Stomach (tissue), 8 donors: ENCODE measurements at regions not wholly inside any gene's neighbourhood (a gene's known extent, or its start where the extent isn't known, plus 50 kb on each side); places are given as distances from the start of the nearest gene placed in this dataset.

Experiments
- DNase-seq, 2 donors: peaks; one replicate each; pipeline versions ENCODE4 v3.0.0 to v3.0.0-alpha.2; 2013 to 2019
- H3K27ac ChIP-seq, 5 donors: fragments of 200-600 bp in 4 of 5; sonication (generic) in 4 of 5; one replicate each; pipeline ENCODE4 v1.5.1; 2013 to 2019; ENCODE audit warnings: mild to moderate bottlenecking in 1 of 5, moderate library complexity in 1 of 5
- H3K27me3 ChIP-seq, 3 donors: fragments of 200-600 bp; sonication (generic); one replicate each; pipeline ENCODE4 v1.5.1; 2017 to 2019; ENCODE audit warnings: mixed run types in 1 of 3
- H3K36me3 ChIP-seq, 4 donors: fragments of 200-600 bp; sonication (generic); 1 replicate in 3 of 4; 2 replicates in 1 of 4; pipeline ENCODE4 v1.5.1; 2016 to 2019
- H3K4me1 ChIP-seq, 4 donors: fragments of 200-600 bp; sonication (generic); one replicate each; pipeline ENCODE4 v1.5.1; 2016 to 2019
- H3K4me3 ChIP-seq, 4 donors: fragments of 200-600 bp; sonication (generic) in 3 of 4; one replicate each; pipeline ENCODE4 v1.5.1; 2016 to 2019; ENCODE audit warnings: mild to moderate bottlenecking in 1 of 4
- H3K9me3 ChIP-seq, 4 donors: fragments of 200-600 bp; sonication (generic); one replicate each; pipeline ENCODE4 v1.5.1; 2016 to 2019
- EP300 ChIP-seq: sonication (generic); formaldehyde crosslinking; IDR thresholded peaks from one replicate; pipeline ENCODE4 v1.6.1; 2017; ENCODE audit warnings: antibody characterized with exemption
- POLR2A ChIP-seq, 4 donors: fragments of 450-650 bp; IDR thresholded peaks; one replicate each; pipeline ENCODE4 v1.6.1; 2016; ENCODE audit warnings: antibody characterized with exemption in 4 of 4, control low read depth in 2 of 4, mild to moderate bottlenecking in 1 of 4, moderate library complexity in 1 of 4
- POLR2AphosphoS5 ChIP-seq, 3 donors: sonication (generic); formaldehyde crosslinking; IDR thresholded peaks; one replicate each; pipeline ENCODE4 v1.6.1; 2016; ENCODE audit warnings: antibody characterized with exemption in 3 of 3
- WGBS, 5 donors: extraction: QIAGEN DNeasy Blood & Tissue Kit in 3 of 5; methylation state at CpG; one replicate each; pipeline versions ENCODE4 v1.1.5 to v1.1.7; 2013 to 2018; 5-methylcytosine and 5-hydroxymethylcytosine counted together
- intact Hi-C: fragments of 100-400 bp; cut with DNase I; formaldehyde crosslinking; loops from one replicate; pipeline ENCODE4 v1.15.1; 2023; ENCODE audit warnings: low total_unique reads
- TF ChIP-seq, protein P1 (sequence below), 7 experiments: fragments of 450-650 bp in 4 of 7; fragments of 200-600 bp in 3 of 7; sonication (generic) in 3 of 7; IDR thresholded peaks; one replicate each; pipeline ENCODE4 v1.5.1; 2016 to 2019; ENCODE audit warnings: antibody characterized with exemption in 7 of 7, control low read depth in 2 of 7, mild to moderate bottlenecking in 1 of 7
- donor health status: healthy with polysubstance abuse.
- donor health status: Bipolar disorder and iron deficiency.
- donor health status: healthy.

DNA sequence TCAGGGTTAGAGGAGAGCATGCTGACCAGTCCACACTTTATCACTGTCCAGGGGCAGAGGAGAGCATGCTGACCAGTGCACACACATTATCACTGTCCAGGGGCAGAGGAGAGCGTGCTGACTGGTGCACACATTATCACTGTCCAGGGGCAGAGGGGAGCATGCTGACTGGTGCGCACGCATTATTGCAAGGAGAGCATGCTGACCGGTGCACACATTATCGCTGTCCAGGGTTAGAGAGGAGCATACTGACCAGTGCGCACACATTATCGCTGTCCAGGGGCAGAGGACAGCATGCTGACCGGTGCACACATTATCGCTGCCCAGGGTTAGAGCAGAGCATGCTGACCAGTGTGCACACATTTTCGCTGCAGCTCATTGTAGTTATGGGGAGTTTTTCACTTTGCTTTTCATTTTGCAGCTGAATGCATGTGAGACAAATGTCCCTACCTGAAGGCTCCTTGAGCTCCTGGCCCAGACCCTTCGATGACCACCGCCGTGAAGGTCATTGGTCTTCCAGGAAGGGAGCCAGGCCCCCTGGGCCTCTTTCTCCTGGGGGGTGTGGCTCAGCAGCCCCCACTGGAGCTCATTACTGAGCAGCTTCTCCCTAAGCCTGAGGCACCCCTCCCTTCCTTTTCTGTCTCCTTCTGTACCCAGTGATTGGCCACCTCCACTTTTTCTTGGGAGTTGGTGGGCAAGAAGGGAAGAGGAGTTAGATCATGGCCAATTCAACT lies 178.8 kb upstream of the AFDN start:
- TF ChIP-seq POLR2AphosphoS5 (IDR thresholded peaks at IDR 0.05) = no peak
- no peak for TF ChIP-seq EP300
- TF ChIP-seq, protein P1, sequence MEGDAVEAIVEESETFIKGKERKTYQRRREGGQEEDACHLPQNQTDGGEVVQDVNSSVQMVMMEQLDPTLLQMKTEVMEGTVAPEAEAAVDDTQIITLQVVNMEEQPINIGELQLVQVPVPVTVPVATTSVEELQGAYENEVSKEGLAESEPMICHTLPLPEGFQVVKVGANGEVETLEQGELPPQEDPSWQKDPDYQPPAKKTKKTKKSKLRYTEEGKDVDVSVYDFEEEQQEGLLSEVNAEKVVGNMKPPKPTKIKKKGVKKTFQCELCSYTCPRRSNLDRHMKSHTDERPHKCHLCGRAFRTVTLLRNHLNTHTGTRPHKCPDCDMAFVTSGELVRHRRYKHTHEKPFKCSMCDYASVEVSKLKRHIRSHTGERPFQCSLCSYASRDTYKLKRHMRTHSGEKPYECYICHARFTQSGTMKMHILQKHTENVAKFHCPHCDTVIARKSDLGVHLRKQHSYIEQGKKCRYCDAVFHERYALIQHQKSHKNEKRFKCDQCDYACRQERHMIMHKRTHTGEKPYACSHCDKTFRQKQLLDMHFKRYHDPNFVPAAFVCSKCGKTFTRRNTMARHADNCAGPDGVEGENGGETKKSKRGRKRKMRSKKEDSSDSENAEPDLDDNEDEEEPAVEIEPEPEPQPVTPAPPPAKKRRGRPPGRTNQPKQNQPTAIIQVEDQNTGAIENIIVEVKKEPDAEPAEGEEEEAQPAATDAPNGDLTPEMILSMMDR (IDR thresholded peaks at IDR 0.05) = no peak
- no peak for TF ChIP-seq POLR2A (IDR thresholded peaks at IDR 0.05)
- Histone ChIP-seq H3K9me3 (no peaks in the 10 kb centered on the region), H3K4me1 (no peaks in the 10 kb centered on the region), H3K27ac (no peak overlapping the region), H3K36me3 (no peaks in the 10 kb centered on the region), H3K4me3 (no peak overlapping the region), H3K27me3 (peaks cover 0 to 18% (median 0%) of the 10 kb centered on the region in 3 donors)
- intact Hi-C loops = no loop called here
- 86 to 95% (median 92%) methylated on average over 13 of the region's 13 CpGs for WGBS, 5 donors
- no peak for DNase-seq

DNA sequence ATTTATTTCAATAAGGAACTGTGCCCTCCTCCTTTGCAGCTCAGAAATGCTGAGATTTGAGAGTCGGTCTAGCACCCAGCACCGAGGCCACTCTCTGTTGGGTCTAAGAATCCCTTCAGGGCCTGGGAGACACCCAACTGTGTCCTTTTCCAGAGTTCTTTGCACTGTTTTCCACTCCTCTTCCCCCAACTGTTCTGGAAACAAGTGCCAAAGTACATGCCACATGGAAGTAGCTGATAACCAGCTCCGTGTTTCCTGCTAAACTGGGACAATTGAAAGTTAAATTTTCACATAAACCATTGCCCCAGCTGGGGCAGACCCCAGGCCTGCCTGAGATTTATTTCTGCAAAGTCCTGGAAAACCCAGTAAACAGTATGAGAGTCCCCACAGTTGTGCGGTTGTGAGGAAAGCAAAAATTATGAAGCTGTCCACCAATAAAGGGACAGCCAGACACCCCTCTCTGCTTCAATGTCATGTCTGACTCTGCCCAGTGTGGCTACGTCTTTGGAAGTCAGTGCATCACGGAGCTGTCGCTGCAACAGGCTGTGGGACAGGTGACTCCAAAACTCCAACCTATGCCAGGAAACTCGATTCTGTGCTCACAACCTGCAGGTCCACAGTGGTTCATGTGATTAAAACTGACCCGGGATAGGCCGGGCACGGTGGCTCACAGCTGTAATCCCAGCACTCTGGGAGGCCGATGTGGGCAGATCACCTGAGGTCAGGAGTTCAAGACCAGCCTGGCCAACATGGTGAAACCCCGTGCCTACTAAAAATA lies 178.0 kb upstream of the AFDN start:
- Histone ChIP-seq H3K27me3 (peaks cover 0 to 18% (median 0%) of the 10 kb centered on the region in 3 donors), H3K27ac (no peak overlapping the region), H3K9me3 (no peaks in the 10 kb centered on the region), H3K4me1 (no peaks in the 10 kb centered on the region), H3K4me3 (no peak overlapping the region), H3K36me3 (no peaks in the 10 kb centered on the region)
- intact Hi-C loops = no loop called here
- TF ChIP-seq, protein P1 (IDR thresholded peaks at IDR 0.05) = no peak
- TF ChIP-seq POLR2A (IDR thresholded peaks at IDR 0.05) = no peak
- 69 to 82% (median 78%) methylated on average over 7 to 13 of the region's 13 CpGs for WGBS, 5 donors
- DNase-seq = no peak

DNA sequence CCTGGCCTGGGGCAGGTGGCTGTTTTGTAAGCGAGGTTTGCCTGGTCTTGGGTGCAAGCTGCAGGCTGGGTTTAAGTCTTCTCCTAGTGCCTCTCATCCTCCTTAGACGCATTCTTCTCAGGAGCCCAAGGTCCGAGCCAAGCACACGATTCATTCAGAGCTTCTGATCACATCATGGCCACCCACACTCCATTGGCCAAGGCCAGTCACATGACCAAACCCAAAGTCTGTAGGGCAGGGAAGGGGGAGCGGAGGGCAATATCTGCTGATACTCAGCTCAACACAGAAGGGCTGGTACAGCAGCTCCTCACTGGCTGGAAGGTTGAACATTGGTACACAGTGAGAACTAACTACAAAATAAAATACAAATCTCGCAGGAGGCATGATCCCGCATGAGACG lies 177.2 kb upstream of the AFDN start:
- H3K9me3 ChIP-seq = no peaks in the 10 kb centered on the region

DNA sequence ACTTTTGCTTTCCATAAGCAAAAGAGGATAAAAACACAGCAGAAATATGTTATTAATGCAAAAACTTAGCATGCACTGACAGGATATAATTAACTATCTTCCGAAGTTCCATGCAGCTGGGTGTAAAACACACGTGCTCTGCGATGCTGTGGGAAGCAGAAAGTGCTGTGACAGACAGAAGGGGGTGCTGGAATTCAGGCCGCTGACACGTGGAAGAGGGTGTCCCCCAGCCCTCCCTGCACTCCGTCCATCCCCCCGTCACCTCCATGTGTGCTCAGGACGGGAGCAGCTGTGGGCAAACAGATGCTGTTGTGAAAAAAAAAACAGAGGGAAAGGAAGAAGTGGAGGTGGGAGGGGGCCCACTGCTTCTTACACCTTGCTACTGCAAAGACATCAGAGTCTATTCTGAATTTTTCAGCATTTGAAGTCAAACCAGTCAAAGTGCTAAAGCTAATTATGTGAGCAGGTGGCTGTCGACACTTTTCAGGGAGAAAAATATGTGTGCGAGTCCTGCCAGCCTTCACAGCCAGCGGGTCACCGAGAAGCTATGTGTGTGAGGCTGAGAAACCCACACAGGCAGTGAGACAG lies 175.9 kb upstream of the AFDN start:
- Histone ChIP-seq H3K27ac (no peak overlapping the region), H3K4me1 (no peaks in the 10 kb centered on the region), H3K4me3 (no peak overlapping the region), H3K27me3 (peaks cover 0 to 11% (median 0%) of the 10 kb centered on the region in 3 donors), H3K36me3 (no peaks in the 10 kb centered on the region), H3K9me3 (no peaks in the 10 kb centered on the region)
- intact Hi-C loops = no loop called here
- 48 to 59% (median 53%) methylated on average over 12 of the region's 12 CpGs for WGBS, 5 donors
- no peak for DNase-seq
- TF ChIP-seq EP300 (no peak), POLR2A (IDR thresholded peaks at IDR 0.05) (no peak)

More for the DNA sequence above, 177.2 kb upstream of the AFDN start:
- intact Hi-C loops = no loop called here
- H3K27me3 ChIP-seq = peaks cover 0 to 16% (median 0%) of the 10 kb centered on the region in 3 donors
- H3K27ac ChIP-seq = no peak overlapping the region
- no peaks in the 10 kb centered on the region for H3K4me1 ChIP-seq
- no peak for DNase-seq
- H3K4me3 ChIP-seq = no peak overlapping the region
- TF ChIP-seq, protein P1 (IDR thresholded peaks at IDR 0.05) = no peak
- TF ChIP-seq POLR2A (IDR thresholded peaks at IDR 0.05) (no peak), POLR2AphosphoS5 (IDR thresholded peaks at IDR 0.05) (no peak), EP300 (no peak)
- no peaks in the 10 kb centered on the region for H3K36me3 ChIP-seq
- 93 to 97% (median 96%) methylated on average over 8 of the region's 8 CpGs for WGBS, 5 donors
